GM13977 (cell line): ENCODE measurements at regions not wholly inside any gene's neighbourhood (a gene's known extent, or its start where the extent isn't known, plus 50 kb on each side); places are given as distances from the start of the nearest gene placed in this dataset.

Source experiments
- DNase-seq: peaks from one replicate; pipeline ENCODE4 v3.0.0; 2012; ENCODE audit warnings: low spot score
- CTCF ChIP-seq: IDR thresholded peaks from 2 replicates; pipeline ENCODE4 v1.5.1; 2012; ENCODE audit warnings: mild to moderate bottlenecking, control low read depth; ENCODE audit not compliant: insufficient read depth; ENCODE audit errors: extremely low read depth, missing control alignments
- in situ Hi-C: fragments of 300-500 bp; cut with MboI; formaldehyde crosslinking; loops from one replicate; pipeline ENCODE4 v1.12.0; 2022; ENCODE audit warnings: low sequenced_read_pairs, low pct_unique_long_range_greater_than_20kb, mixed read lengths, inconsistent platforms; ENCODE audit not compliant: unreplicated experiment

- no peak for TF ChIP-seq CTCF
- DNase-seq = no peak
- in situ Hi-C loops = no loop called here
These were observed 126.1 kb downstream of the THNSL2 start for GRCh38 chr2:88296247-88296646.

GRCh38 chr2:88283886-88284592, 113.9 kb downstream of the THNSL2 start:
- TF ChIP-seq CTCF = no peak
- in situ Hi-C loops = no loop called here
- DNase-seq = no peak

- TF ChIP-seq CTCF = no peak
- in situ Hi-C loops = no loop called here
- DNase-seq = no peak
These were observed 111.4 kb downstream of the THNSL2 start for GRCh38 chr2:88281302-88282217.

GRCh38 chr2:88269836-88270235, 99.7 kb downstream of the THNSL2 start:
- in situ Hi-C loops = no loop called here
- no peak for TF ChIP-seq CTCF
- no peak for DNase-seq

GRCh38 chr2:88265352-88266303, 95.5 kb downstream of the THNSL2 start:
- peak; percentile 69 for DNase-seq
- in situ Hi-C loops = no loop called here
- no peak for TF ChIP-seq CTCF

- DNase-seq = no peak
- TF ChIP-seq CTCF = no peak
- in situ Hi-C loops = no loop called here
These were observed 93.7 kb downstream of the THNSL2 start for GRCh38 chr2:88263861-88264260.
